ENCODE measurements at regions not wholly inside any gene's neighbourhood (a gene's known extent, or its start where the extent isn't known, plus 50 kb on each side); places are given as distances from the start of the nearest gene placed in this dataset.

DNA sequence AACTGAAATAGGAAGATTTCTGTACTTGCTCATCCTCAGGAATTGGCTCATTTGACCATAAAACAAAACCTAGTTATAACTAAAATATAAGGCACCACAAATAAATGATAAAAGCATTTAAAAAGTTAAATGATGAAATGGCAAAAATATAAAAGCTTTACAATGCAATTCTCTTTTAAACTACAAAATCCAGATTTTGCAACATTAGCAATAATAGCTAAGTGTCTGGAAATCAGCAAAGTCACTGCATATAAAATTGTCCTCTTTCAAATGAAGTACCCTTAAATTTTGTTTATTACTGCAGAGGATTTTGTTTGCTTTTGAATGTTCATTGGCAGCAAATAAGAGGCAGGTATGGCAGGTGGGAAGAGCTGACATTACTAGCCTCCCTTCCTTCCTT is 270.4 kb upstream of the RSPO3 start:
- H3K79me2 ChIP-seq (ENCODE audit: insufficient read depth, low read length), result no peaks in the 10 kb centered on the region
- H2AFZ ChIP-seq (ENCODE audit: low read depth, low read length), result no peak overlapping the region
- no peaks in the 10 kb centered on the region for H3K4me1 ChIP-seq (ENCODE audit: insufficient read depth, low read length)
- Mint-ChIP-seq H3K9me3 (ENCODE audit: unreplicated experiment) (no peaks in the 10 kb centered on the region), H3K27ac (ENCODE audit: unreplicated experiment) (no peak overlapping the region), H3K4me1 (ENCODE audit: low read depth, unreplicated experiment) (no peaks in the 10 kb centered on the region), H3K27me3 (ENCODE audit: low read depth, unreplicated experiment) (peaks cover 2% of the 10 kb centered on the region), H3K36me3 (ENCODE audit: low read depth, unreplicated experiment) (no peaks in the 10 kb centered on the region), H3K4me3 (ENCODE audit: unreplicated experiment) (no peak overlapping the region)
- no peaks in the 10 kb centered on the region for H4K20me1 ChIP-seq (ENCODE audit: insufficient read depth, low read length)
- no peak overlapping the region for H3K4me2 ChIP-seq (ENCODE audit: low read length)
- no peak overlapping the region for H3K9ac ChIP-seq (ENCODE audit: low read length)
- FAIRE-seq (no peak), DNase-seq (ENCODE audit: low read depth) (no peak)
- no peaks in the 10 kb centered on the region for H3K9me3 ChIP-seq (ENCODE audit: insufficient read depth, low read depth, low read length)
- no peak overlapping the region for H3K4me3 ChIP-seq (ENCODE audit: insufficient read depth, low read depth, low read length)
- no peak overlapping the region for H3K27ac ChIP-seq (ENCODE audit: low read depth, low read length)
- no peak for TF ChIP-seq EZH2 (IDR thresholded peaks at IDR 0.05; ENCODE audit: insufficient read depth, low read length)
- TF ChIP-seq, protein P1, sequence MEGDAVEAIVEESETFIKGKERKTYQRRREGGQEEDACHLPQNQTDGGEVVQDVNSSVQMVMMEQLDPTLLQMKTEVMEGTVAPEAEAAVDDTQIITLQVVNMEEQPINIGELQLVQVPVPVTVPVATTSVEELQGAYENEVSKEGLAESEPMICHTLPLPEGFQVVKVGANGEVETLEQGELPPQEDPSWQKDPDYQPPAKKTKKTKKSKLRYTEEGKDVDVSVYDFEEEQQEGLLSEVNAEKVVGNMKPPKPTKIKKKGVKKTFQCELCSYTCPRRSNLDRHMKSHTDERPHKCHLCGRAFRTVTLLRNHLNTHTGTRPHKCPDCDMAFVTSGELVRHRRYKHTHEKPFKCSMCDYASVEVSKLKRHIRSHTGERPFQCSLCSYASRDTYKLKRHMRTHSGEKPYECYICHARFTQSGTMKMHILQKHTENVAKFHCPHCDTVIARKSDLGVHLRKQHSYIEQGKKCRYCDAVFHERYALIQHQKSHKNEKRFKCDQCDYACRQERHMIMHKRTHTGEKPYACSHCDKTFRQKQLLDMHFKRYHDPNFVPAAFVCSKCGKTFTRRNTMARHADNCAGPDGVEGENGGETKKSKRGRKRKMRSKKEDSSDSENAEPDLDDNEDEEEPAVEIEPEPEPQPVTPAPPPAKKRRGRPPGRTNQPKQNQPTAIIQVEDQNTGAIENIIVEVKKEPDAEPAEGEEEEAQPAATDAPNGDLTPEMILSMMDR (IDR thresholded peaks at IDR 0.05; ENCODE audit: insufficient read depth, low read depth, low read length), result no peak
- H3K36me3 ChIP-seq (ENCODE audit: insufficient read depth, low read length), result no peaks in the 10 kb centered on the region
- H3K27me3 ChIP-seq (ENCODE audit: insufficient read depth, low read length), result no peaks in the 10 kb centered on the region

DNA sequence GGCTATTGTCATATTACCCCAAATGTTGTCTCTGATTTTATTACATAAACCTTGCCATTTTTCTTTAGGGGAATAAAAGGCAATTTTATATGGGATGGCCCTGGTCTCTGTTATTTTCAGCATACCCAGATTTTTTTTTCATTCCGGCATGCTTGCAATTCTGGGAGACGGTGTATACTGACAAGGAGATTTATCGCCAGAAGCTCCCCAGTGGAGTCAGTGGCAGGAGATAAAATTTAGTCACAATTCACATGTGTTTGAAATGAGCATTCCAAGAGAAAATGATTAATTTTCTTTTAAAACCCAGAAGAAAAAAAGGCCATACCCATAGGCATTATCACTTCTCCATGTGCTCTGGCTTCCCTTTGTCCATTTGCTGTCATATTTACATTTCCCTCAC is 250.8 kb upstream of the RSPO3 start:
- Mint-ChIP-seq H3K4me1 (ENCODE audit: low read depth, unreplicated experiment) (no peaks in the 10 kb centered on the region), H3K4me3 (ENCODE audit: unreplicated experiment) (no peak overlapping the region), H3K36me3 (ENCODE audit: low read depth, unreplicated experiment) (no peaks in the 10 kb centered on the region), H3K9me3 (ENCODE audit: unreplicated experiment) (peaks cover 8% of the 10 kb centered on the region), H3K27me3 (ENCODE audit: low read depth, unreplicated experiment) (no peaks in the 10 kb centered on the region), H3K27ac (ENCODE audit: unreplicated experiment) (no peak overlapping the region)
- Histone ChIP-seq H3K27ac (ENCODE audit: low read depth, low read length) (no peak overlapping the region), H3K79me2 (ENCODE audit: insufficient read depth, low read length) (no peaks in the 10 kb centered on the region), H3K27me3 (ENCODE audit: insufficient read depth, low read length) (no peaks in the 10 kb centered on the region), H3K9ac (ENCODE audit: low read length) (no peak overlapping the region), H3K36me3 (ENCODE audit: insufficient read depth, low read length) (no peaks in the 10 kb centered on the region), H3K9me3 (ENCODE audit: insufficient read depth, low read depth, low read length) (no peaks in the 10 kb centered on the region), H4K20me1 (ENCODE audit: insufficient read depth, low read length) (no peaks in the 10 kb centered on the region), H3K4me2 (ENCODE audit: low read length) (no peak overlapping the region), H3K4me3 (ENCODE audit: insufficient read depth, low read depth, low read length) (no peak overlapping the region), H2AFZ (ENCODE audit: low read depth, low read length) (no peak overlapping the region), H3K4me1 (ENCODE audit: insufficient read depth, low read length) (no peaks in the 10 kb centered on the region)
- TF ChIP-seq EZH2 (IDR thresholded peaks at IDR 0.05; ENCODE audit: insufficient read depth, low read length), result no peak
- TF ChIP-seq, protein P1 (IDR thresholded peaks at IDR 0.05; ENCODE audit: insufficient read depth, low read depth, low read length), result no peak
- DNase-seq (ENCODE audit: low read depth) (no peak), FAIRE-seq (no peak)

DNA sequence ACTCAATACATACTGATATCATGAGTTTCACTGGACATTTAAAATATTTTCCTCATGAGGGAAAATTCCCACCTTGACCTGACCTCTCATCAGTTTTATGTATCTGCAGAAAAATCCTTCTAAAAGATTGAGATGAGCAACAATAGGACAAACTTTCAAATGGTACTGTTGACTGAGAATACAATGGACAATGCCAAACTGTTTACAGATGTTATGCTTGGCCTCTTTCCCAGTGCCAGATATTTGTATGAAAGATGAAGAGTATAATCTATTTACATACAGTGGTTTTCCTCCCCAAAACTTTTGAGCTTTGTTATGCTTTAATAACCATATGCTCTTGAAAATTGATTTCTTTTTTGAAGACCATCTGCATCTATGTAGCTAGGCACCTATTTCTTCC is 245.1 kb upstream of the RSPO3 start:
- DNase-seq (ENCODE audit: low read depth), result no peak
- Histone ChIP-seq H3K9me3 (ENCODE audit: insufficient read depth, low read depth, low read length) (no peaks in the 10 kb centered on the region), H3K4me3 (ENCODE audit: insufficient read depth, low read depth, low read length) (no peak overlapping the region), H3K4me1 (ENCODE audit: insufficient read depth, low read length) (no peaks in the 10 kb centered on the region), H3K36me3 (ENCODE audit: insufficient read depth, low read length) (no peaks in the 10 kb centered on the region), H3K79me2 (ENCODE audit: insufficient read depth, low read length) (no peaks in the 10 kb centered on the region), H2AFZ (ENCODE audit: low read depth, low read length) (no peak overlapping the region), H4K20me1 (ENCODE audit: insufficient read depth, low read length) (no peaks in the 10 kb centered on the region), H3K4me2 (ENCODE audit: low read length) (no peak overlapping the region), H3K27me3 (ENCODE audit: insufficient read depth, low read length) (no peaks in the 10 kb centered on the region), H3K27ac (ENCODE audit: low read depth, low read length) (no peak overlapping the region), H3K9ac (ENCODE audit: low read length) (no peak overlapping the region)
- TF ChIP-seq, protein P1 (IDR thresholded peaks at IDR 0.05; ENCODE audit: insufficient read depth, low read depth, low read length), result no peak
- no peak for TF ChIP-seq EZH2 (IDR thresholded peaks at IDR 0.05; ENCODE audit: insufficient read depth, low read length)
- FAIRE-seq, result no peak
- Mint-ChIP-seq H3K4me3 (ENCODE audit: unreplicated experiment) (no peak overlapping the region), H3K27me3 (ENCODE audit: low read depth, unreplicated experiment) (no peaks in the 10 kb centered on the region), H3K9me3 (ENCODE audit: unreplicated experiment) (no peaks in the 10 kb centered on the region), H3K27ac (ENCODE audit: unreplicated experiment) (no peak overlapping the region), H3K36me3 (ENCODE audit: low read depth, unreplicated experiment) (no peaks in the 10 kb centered on the region), H3K4me1 (ENCODE audit: low read depth, unreplicated experiment) (no peaks in the 10 kb centered on the region)
